Islet precursor cell (in vitro differentiated cells): ENCODE measurements at regions not wholly inside any gene's neighbourhood (a gene's known extent, or its start where the extent isn't known, plus 50 kb on each side); places are given as distances from the start of the nearest gene placed in this dataset.
"Not testable (repeated sequence)": the region's sequence is repeated elsewhere in the genome, so short reads cannot be mapped to it uniquely, and the experiment has no call there.

Experiments used
- DNase-seq: peaks from one replicate; pipeline ENCODE4 v3.0.0-alpha.2; 2018

- DNase-seq, result no peak
These were observed 243.3 kb upstream of the LINC00305 start for GRCh38 chr18:64392202-64392601.

- no peak for DNase-seq
These were observed 235.2 kb upstream of the LINC00305 start for GRCh38 chr18:64384101-64384500.

GRCh38 chr18:64380117-64380516 is 231.2 kb upstream of the LINC00305 start:
- DNase-seq, result no peak

DNA sequence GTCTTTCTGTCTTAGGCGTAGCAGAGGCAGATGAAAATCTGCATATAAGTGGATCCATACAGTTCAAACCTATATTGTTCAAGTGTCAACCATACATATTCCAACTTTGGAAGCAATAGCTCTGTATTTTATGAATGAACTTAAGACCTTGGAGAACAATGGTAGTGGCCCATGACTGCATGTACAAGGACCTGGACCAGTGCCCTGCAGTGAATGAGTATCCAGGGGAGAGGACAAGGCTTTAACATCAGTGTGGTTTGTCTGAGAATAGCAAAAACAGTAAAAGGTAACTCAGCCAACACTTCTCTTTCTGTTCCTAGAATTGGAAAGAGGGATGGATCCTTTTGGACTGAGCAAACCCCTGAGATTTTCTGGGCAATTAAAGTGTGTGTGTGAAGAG is 230.8 kb upstream of the LINC00305 start:
- DNase-seq, result no peak

- DNase-seq, result no peak
These were observed 228.6 kb upstream of the LINC00305 start for GRCh38 chr18:64377446-64377845.

- DNase-seq, result no peak
These were observed 224.0 kb upstream of the LINC00305 start for GRCh38 chr18:64372850-64373249.

DNA sequence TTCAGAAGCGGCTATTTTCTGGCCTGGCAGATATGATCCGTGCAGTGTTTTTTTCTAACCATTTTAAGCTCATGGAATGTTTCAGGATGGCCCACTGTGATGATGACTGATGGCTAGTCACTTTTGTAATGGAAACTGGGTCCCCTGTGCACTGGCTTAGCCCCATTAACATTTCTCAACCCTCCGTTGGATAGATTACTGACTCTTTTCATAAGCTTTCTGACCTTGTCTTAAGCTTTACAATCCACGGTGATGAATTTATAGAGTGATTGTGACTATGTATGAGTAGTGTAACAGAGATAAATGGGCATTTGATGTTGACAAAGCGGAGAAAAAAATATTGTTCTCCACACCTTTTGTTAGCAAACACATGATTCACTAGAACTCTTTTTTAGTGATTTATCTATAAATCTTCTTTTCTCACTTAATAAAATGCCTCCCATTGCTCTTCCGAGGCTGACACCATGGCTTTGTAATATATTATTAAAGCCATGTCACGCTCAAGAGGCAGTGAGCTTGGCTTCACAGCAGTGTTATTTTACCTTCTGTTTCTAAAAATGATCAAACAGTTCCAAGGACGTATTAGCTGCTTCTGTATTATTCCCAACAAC is 221.0 kb upstream of the LINC00305 start:
- not testable (repeated sequence) for DNase-seq

DNA sequence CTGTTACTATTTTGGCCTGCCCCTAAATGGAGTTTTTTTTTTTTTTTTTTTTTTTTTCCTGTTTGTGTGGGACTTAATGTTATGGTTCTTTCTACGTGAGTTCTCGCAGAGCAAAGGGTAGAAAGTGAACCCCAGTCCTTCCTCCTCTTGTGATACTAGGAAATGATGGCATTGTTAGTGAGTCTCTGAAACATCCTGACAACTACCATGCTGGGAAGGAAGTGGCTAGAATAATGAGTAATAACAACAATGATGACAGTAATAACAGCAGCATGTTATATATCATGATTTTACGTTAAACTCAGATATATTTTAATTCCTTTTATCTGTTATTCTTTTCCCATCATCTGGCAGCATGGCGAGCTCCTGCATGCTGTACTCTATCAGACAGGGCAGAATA is 216.2 kb upstream of the LINC00305 start:
- no peak for DNase-seq

DNA sequence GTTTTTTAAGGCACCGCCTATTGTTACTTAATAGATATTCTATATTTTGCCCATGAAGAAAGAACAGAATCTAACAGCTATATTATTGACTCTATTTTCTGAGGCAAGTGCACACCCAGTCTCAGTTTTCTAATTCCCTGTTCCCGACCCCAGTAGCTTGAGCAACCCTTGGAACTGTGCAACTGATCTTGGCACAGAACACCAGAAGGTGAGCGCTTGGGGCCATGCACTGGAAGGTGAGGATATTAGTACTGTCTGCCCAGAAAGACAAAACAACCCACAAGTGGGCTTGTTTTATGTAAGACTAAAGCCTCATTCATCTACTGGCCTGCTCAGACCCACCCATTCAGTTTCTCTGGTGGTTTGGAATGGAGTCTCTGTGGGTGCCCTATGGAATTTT is 188.8 kb upstream of the LINC00305 start:
- no peak for DNase-seq

DNA sequence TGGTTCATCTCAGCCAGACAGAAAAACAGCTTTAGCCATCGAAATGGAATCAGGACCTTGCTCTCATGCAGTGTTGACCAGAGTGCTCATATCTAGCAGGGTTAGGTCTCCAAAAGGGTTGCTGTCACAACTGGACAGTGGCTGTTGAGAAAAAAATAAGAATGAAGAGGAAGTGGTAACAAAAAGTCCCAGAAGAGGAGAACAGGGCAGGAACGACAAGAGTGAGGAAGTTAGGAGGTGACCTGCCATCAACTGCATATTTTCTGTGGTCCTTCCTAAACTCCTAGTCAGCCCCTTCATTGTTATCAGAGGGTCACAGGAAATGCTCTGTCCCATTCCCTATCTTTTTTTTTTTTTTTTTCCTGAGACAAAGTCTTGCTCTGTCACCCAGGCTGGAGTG is 188.1 kb upstream of the LINC00305 start:
- DNase-seq, result no peak

- DNase-seq, result no peak
These were observed 185.9 kb upstream of the LINC00305 start for GRCh38 chr18:64334748-64335147.

DNA sequence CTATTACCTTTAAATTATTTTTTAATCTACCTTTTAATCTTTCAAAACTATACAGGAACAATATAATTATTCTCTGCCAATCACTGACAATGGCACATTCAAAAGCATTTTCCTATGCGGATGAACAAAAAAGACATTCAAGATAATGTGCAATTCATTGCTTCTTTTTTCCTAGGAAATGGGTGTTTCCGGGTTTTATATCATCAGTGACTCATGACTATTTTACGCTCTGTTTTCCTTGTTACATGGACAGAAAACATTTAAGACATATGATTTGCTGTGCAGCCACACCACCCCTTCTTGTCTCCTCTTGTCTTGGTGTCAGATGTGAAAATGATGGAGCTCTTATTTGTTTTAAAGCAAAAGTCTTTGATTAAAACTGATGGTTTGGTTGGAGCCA is 184.7 kb upstream of the LINC00305 start:
- no peak for DNase-seq

- DNase-seq, result peak; percentile 50
These were observed 183.9 kb upstream of the LINC00305 start for GRCh38 chr18:64332835-64333234.

GRCh38 chr18:64331419-64331818 is 182.5 kb upstream of the LINC00305 start:
- DNase-seq, result no peak

- no peak for DNase-seq
These were observed 182.0 kb upstream of the LINC00305 start for GRCh38 chr18:64330931-64331330.

GRCh38 chr18:64330161-64330560 is 181.3 kb upstream of the LINC00305 start:
- peak; percentile 58 for DNase-seq

DNA sequence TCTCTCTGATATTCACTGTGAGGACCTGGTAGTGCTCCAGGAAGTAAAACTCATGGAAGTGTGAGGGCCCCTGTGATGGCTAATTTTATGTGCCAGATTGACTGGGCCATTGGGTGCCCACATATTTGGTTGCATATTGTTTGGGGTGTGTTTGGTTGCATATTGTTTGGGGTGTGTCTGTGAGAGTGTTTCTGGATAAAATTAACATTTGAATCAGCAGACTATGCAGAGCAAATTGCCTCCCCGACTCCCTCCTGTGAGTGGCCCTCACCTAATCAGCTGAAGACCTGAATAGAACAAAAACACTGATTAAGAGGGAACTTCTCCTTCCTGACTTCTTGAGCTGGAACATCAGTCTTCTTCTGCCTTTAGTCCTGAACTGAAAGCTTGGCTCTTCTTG is 173.3 kb upstream of the LINC00305 start:
- no peak for DNase-seq

DNA sequence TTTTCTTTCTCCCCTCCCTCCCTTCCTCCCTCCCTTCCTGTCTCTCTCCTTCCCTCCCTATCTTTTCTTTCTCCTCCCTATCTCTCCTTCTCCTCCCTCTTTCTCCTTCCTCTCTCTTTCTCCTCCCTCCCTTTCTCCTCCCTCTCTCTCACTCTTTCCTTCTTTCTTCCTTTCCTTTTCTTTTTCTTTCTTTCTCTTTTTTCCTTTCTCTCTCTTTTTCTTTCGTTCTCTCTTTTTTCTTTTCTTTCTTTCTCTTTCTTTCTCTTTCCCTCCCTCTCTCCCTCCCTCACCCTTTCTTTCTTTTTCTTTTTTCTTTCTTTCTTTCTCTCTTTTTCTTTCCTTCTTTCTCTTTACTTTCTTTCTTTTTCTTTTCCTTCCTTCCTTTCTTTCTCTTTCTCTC is 169.7 kb upstream of the LINC00305 start:
- no peak for DNase-seq

DNA sequence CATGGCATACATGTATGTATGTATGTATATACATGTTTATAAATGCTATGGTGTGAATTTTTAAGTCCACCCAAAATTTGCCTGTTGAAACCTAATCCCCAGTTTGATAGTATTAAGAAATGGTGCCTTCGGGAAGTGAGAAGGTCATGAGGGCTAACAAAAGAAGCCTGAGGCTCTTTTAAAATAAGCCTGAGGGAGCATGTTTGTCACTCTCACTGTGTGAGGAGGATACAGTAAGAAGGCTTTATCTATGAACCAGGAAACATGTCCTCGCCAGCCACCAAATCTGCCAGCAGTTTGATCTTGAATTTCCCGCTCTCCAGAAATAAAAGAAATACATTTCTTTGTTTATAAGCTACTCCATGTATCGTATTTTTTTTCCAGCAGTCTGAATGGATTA is 163.0 kb upstream of the LINC00305 start:
- no peak for DNase-seq

GRCh38 chr18:64295839-64296238 is 147.0 kb upstream of the LINC00305 start:
- no peak for DNase-seq

DNA sequence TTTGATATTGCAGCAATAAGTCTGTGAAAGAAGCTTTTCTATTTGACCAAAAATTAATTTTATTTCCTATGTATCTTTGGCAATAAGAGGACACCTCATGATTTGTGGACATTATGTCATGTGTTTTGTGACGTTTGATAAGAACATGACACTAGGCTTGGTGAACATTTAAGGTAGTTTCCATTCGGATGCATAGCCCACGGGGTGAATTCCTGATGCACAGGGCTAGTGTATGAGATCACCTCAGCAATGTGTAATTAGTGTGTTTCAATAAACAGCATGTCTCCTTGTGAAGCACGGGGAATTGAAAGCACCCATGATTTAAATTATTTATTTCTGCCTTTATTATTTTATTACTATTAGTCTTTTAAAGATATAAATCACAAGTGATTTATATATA is 146.1 kb upstream of the LINC00305 start:
- no peak for DNase-seq

- no peak for DNase-seq
These were observed 139.5 kb upstream of the LINC00305 start for GRCh38 chr18:64288432-64288831.

DNA sequence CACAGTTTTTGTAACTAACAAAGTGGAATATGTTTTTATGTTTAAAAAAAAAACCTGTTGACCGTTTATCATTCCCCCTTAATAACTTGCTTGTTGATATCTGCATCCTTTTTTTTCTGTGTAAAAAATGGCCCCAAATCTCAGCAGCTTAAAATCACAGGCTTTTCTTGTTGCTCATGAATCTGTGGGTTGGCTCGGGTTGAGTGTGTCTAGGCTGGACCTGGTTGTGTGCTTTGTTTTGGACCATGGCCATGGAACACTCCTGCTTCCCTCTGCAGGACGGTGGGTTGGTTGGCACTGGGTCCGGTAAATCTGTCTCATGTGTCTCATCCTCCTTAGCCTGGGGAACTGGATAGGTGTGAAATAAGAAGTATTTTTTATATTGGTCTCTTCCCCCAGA is 139.0 kb upstream of the LINC00305 start:
- no peak for DNase-seq

GRCh38 chr18:64283059-64283458 is 134.2 kb upstream of the LINC00305 start:
- DNase-seq, result no peak

DNA sequence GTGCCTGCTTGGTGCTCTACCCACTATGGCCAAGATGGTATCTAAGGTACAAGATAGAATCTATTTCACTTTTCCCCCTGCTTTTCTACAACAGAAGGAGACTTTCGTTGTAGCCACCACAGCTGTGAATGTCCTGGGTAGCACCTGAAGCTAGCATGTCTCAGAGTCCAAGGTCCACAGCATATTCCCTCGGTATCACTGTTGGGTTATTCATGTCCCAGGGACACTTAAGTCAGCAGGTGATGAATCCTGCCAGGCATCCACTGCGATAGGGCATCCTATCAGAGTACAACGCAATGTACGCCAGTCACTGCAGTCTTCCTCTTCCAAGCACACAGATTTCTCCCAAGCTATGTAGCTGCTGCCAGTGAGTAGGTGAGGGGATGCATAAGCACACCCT is 129.1 kb upstream of the LINC00305 start:
- no peak for DNase-seq
